ENCODE measurements at regions not wholly inside any gene's neighbourhood (a gene's known extent, or its start where the extent isn't known, plus 50 kb on each side); places are given as distances from the start of the nearest gene placed in this dataset.

GRCh38 chr15:69628256-69629093 lies 175.9 kb downstream of the RPLP1 start:
- no peaks in the 10 kb centered on the region for H3K9me2 ChIP-seq (replicated peaks; ENCODE audit: insufficient read depth, low read length)
- H4K20me1 ChIP-seq (ENCODE audit: insufficient read depth, low read length), result no peaks in the 10 kb centered on the region
- no peaks in the 10 kb centered on the region for H3K4me1 ChIP-seq (ENCODE audit: low read length)
- H3K4me3 ChIP-seq (ENCODE audit: low read length), result no peak overlapping the region
- no peaks in the 10 kb centered on the region for H3K36me3 ChIP-seq (replicated peaks; ENCODE audit: insufficient read depth, low read length)
- TF ChIP-seq EZH2 (optimal IDR thresholded peaks at IDR 0.05; ENCODE audit: low read depth, low read length), result no peak
- no peak for TF ChIP-seq CTCF (IDR thresholded peaks at IDR 0.05; ENCODE audit: low read length)
- no peak for TF ChIP-seq EZH2phosphoT487 (IDR thresholded peaks at IDR 0.05; ENCODE audit: low read length)
- H3F3A ChIP-seq (ENCODE audit: insufficient read depth, low read length), result no peaks in the 10 kb centered on the region
- no peaks in the 10 kb centered on the region for H3K27me3 ChIP-seq (replicated peaks; ENCODE audit: insufficient read depth, low read length)
- H3K79me2 ChIP-seq (ENCODE audit: low read length), result no peaks in the 10 kb centered on the region
- H3K9me3 ChIP-seq (replicated peaks; ENCODE audit: insufficient read depth, low read length), result no peaks in the 10 kb centered on the region
- H2AFZ ChIP-seq (ENCODE audit: low read length), result no peak overlapping the region
- no peak overlapping the region for H3K4me2 ChIP-seq (ENCODE audit: low read depth, low read length)
- no peak overlapping the region for H3K27ac ChIP-seq (ENCODE audit: low read length)
- DNase-seq, result no peak
- H3K9ac ChIP-seq (ENCODE audit: low read length), result no peak overlapping the region

- DNase-seq, result no peak
- Histone ChIP-seq H3K27me3 (replicated peaks; ENCODE audit: insufficient read depth, low read length) (no peaks in the 10 kb centered on the region), H3F3A (ENCODE audit: insufficient read depth, low read length) (no peaks in the 10 kb centered on the region)
These were observed 177.1 kb downstream of the RPLP1 start for GRCh38 chr15:69629631-69630161.

GRCh38 chr15:69631005-69631404 lies 178.4 kb downstream of the RPLP1 start:
- Histone ChIP-seq H3K36me3 (replicated peaks; ENCODE audit: insufficient read depth, low read length) (no peaks in the 10 kb centered on the region), H3K4me1 (ENCODE audit: low read length) (no peaks in the 10 kb centered on the region), H3K9me2 (replicated peaks; ENCODE audit: insufficient read depth, low read length) (no peaks in the 10 kb centered on the region), H2AFZ (ENCODE audit: low read length) (no peak overlapping the region), H3K9ac (ENCODE audit: low read length) (no peak overlapping the region), H3K79me2 (ENCODE audit: low read length) (no peaks in the 10 kb centered on the region), H3F3A (ENCODE audit: insufficient read depth, low read length) (no peaks in the 10 kb centered on the region), H3K27ac (ENCODE audit: low read length) (no peak overlapping the region), H3K4me2 (ENCODE audit: low read depth, low read length) (no peak overlapping the region), H3K27me3 (replicated peaks; ENCODE audit: insufficient read depth, low read length) (no peaks in the 10 kb centered on the region), H3K4me3 (ENCODE audit: low read length) (no peak overlapping the region), H3K9me3 (replicated peaks; ENCODE audit: insufficient read depth, low read length) (no peaks in the 10 kb centered on the region), H4K20me1 (ENCODE audit: insufficient read depth, low read length) (no peaks in the 10 kb centered on the region)
- no peak for DNase-seq
- TF ChIP-seq EZH2 (optimal IDR thresholded peaks at IDR 0.05; ENCODE audit: low read depth, low read length) (no peak), CTCF (IDR thresholded peaks at IDR 0.05; ENCODE audit: low read length) (no peak)

More at GRCh38 chr15:69629631-69630161, 177.1 kb downstream of the RPLP1 start:
- H3K4me3 ChIP-seq (ENCODE audit: low read length), result no peak overlapping the region
- no peak overlapping the region for H2AFZ ChIP-seq (ENCODE audit: low read length)
- TF ChIP-seq CTCF (IDR thresholded peaks at IDR 0.05; ENCODE audit: low read length) (no peak), EZH2 (optimal IDR thresholded peaks at IDR 0.05; ENCODE audit: low read depth, low read length) (no peak), EZH2phosphoT487 (IDR thresholded peaks at IDR 0.05; ENCODE audit: low read length) (no peak)
- H3K27ac ChIP-seq (ENCODE audit: low read length), result no peak overlapping the region
- H4K20me1 ChIP-seq (ENCODE audit: insufficient read depth, low read length), result no peaks in the 10 kb centered on the region
- H3K79me2 ChIP-seq (ENCODE audit: low read length), result no peaks in the 10 kb centered on the region
- no peak overlapping the region for H3K4me2 ChIP-seq (ENCODE audit: low read depth, low read length)
- no peaks in the 10 kb centered on the region for H3K36me3 ChIP-seq (replicated peaks; ENCODE audit: insufficient read depth, low read length)
- no peaks in the 10 kb centered on the region for H3K9me3 ChIP-seq (replicated peaks; ENCODE audit: insufficient read depth, low read length)
- H3K9me2 ChIP-seq (replicated peaks; ENCODE audit: insufficient read depth, low read length), result no peaks in the 10 kb centered on the region
- H3K4me1 ChIP-seq (ENCODE audit: low read length), result no peaks in the 10 kb centered on the region
- H3K9ac ChIP-seq (ENCODE audit: low read length), result no peak overlapping the region

All from MM.1S (cell line).